PFSK-1 (cell line): ENCODE measurements at regions not wholly inside any gene's neighbourhood (a gene's known extent, or its start where the extent isn't known, plus 50 kb on each side); places are given as distances from the start of the nearest gene placed in this dataset.

Source experiments
- POLR2AphosphoS5 ChIP-seq: IDR thresholded peaks from 2 replicates; pipeline ENCODE4 v1.6.1; 2012; ENCODE audit warnings: low read depth, mild to moderate bottlenecking, control low read depth, low read length, moderate library complexity
- TF ChIP-seq, protein P1 (sequence below), 2 experiments: IDR thresholded peaks; 2 replicates each; pipeline versions ENCODE4 v1.6.1 to v1.8.0; 2011 to 2012; ENCODE audit warnings: low read depth in 2 of 2, low read length in 2 of 2, control low read depth in 1 of 2, inconsistent platforms in 1 of 2, mild to moderate bottlenecking in 1 of 2, moderate library complexity in 1 of 2; ENCODE audit not compliant: insufficient read depth in 1 of 2

DNA sequence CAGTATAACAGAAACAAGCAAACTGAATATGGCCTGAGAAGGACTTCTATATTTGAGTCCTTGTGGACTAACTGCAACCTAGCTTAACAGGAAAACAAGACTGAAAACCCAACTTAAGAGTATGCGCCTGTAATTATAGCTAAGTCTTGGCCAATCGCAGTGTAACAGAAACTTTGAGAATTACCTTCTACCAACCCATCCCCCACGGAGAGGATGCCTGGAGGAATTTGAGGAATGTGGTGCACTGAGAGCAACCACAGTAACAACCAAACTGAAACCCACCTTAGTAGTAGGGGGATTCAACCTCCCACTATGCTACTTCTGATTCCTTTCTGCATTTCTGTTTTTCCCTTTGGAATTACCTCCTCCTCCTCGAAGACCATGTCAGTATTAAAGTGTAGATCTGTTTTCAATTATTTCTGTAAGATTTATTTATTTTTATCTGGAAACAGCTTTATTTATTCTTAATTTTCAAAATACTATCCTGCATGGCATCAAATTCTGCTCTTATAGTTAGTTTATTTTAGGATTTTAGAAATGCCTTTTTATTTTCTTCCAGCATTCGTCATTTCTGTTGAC lies 393.6 kb downstream of the KCNA4 start:
- no peak for TF ChIP-seq POLR2AphosphoS5
- TF ChIP-seq, protein P1, sequence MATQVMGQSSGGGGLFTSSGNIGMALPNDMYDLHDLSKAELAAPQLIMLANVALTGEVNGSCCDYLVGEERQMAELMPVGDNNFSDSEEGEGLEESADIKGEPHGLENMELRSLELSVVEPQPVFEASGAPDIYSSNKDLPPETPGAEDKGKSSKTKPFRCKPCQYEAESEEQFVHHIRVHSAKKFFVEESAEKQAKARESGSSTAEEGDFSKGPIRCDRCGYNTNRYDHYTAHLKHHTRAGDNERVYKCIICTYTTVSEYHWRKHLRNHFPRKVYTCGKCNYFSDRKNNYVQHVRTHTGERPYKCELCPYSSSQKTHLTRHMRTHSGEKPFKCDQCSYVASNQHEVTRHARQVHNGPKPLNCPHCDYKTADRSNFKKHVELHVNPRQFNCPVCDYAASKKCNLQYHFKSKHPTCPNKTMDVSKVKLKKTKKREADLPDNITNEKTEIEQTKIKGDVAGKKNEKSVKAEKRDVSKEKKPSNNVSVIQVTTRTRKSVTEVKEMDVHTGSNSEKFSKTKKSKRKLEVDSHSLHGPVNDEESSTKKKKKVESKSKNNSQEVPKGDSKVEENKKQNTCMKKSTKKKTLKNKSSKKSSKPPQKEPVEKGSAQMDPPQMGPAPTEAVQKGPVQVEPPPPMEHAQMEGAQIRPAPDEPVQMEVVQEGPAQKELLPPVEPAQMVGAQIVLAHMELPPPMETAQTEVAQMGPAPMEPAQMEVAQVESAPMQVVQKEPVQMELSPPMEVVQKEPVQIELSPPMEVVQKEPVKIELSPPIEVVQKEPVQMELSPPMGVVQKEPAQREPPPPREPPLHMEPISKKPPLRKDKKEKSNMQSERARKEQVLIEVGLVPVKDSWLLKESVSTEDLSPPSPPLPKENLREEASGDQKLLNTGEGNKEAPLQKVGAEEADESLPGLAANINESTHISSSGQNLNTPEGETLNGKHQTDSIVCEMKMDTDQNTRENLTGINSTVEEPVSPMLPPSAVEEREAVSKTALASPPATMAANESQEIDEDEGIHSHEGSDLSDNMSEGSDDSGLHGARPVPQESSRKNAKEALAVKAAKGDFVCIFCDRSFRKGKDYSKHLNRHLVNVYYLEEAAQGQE (IDR thresholded peaks at IDR 0.05; ENCODE audit: insufficient read depth in 1 of 2, low read depth in 2 of 2, low read length in 2 of 2), result no peak
